ENCODE measurements at regions not wholly inside any gene's neighbourhood (a gene's known extent, or its start where the extent isn't known, plus 50 kb on each side); places are given as distances from the start of the nearest gene placed in this dataset.

- TF ChIP-seq CTCF (conservative IDR thresholded peaks at IDR 0.05; ENCODE audit: low read depth in 2 of 2) = no peak
- no peak for TF ChIP-seq POLR2AphosphoS5 (IDR thresholded peaks at IDR 0.05; ENCODE audit: low read depth)
- no peak for TF ChIP-seq REST (IDR thresholded peaks at IDR 0.05; ENCODE audit: unreplicated experiment)
- no peak for TF ChIP-seq ZNF462 (CRISPR knock-in tag; IDR thresholded peaks at IDR 0.05)
- TF ChIP-seq STAT1 (IDR thresholded peaks at IDR 0.05; ENCODE audit: unreplicated experiment) = no peak
Observed at GRCh38 chr14:51334566-51334965, 94.5 kb downstream of the TMX1 start.
